ENCODE measurements at regions not wholly inside any gene's neighbourhood (a gene's known extent, or its start where the extent isn't known, plus 50 kb on each side); places are given as distances from the start of the nearest gene placed in this dataset.
"Not testable (repeated sequence)": the region's sequence is repeated elsewhere in the genome, so short reads cannot be mapped to it uniquely, and the experiment has no call there.

- Histone ChIP-seq H3K9me3 (ENCODE audit: control insufficient read depth, insufficient read depth, low read length) (peaks cover 6% of the 10 kb centered on the region; the same call in 1 of the 2 replicates), H3K4me1 (ENCODE audit: control insufficient read depth, low read length) (no peaks in the 10 kb centered on the region), H3K36me3 (ENCODE audit: control insufficient read depth, low read length) (no peaks in the 10 kb centered on the region), H3K4me3 (ENCODE audit: low read length) (no peak overlapping the region), H3K27ac (ENCODE audit: low read depth, low read length) (no peak overlapping the region), H3K9me2 (replicated peaks; ENCODE audit: control insufficient read depth, low read length) (no peaks in the 10 kb centered on the region), H3K79me2 (ENCODE audit: control insufficient read depth, low read length) (no peaks in the 10 kb centered on the region), H3F3A (ENCODE audit: control insufficient read depth, insufficient read depth) (no peaks in the 10 kb centered on the region), H3K4me2 (ENCODE audit: low read length) (no peak overlapping the region), H3K27me3 (ENCODE audit: control insufficient read depth, low read length) (no peaks in the 10 kb centered on the region), H4K20me1 (ENCODE audit: control insufficient read depth, insufficient read depth, low read depth, low read length) (no peaks in the 10 kb centered on the region)
- TF ChIP-seq CTCF (IDR thresholded peaks at IDR 0.05; ENCODE audit: low read depth, low read length, poor library complexity, severe bottlenecking) (no peak), EZH2phosphoT487 (IDR thresholded peaks at IDR 0.05; ENCODE audit: borderline replicate concordance, low read length) (no peak)
These were observed 279.7 kb upstream of the RNF32 start for GRCh38 chr7:156360835-156361234.

GRCh38 chr7:156356551-156356950 lies 284.0 kb upstream of the RNF32 start:
- Histone ChIP-seq H3F3A (ENCODE audit: control insufficient read depth, insufficient read depth) (no peaks in the 10 kb centered on the region), H3K4me2 (ENCODE audit: low read length) (no peak overlapping the region), H3K4me3 (ENCODE audit: low read length) (no peak overlapping the region), H3K79me2 (ENCODE audit: control insufficient read depth, low read length) (no peaks in the 10 kb centered on the region), H3K9me2 (replicated peaks; ENCODE audit: control insufficient read depth, low read length) (no peaks in the 10 kb centered on the region), H3K9me3 (ENCODE audit: control insufficient read depth, insufficient read depth, low read length) (peaks cover 6% of the 10 kb centered on the region; the same call in 1 of the 2 replicates), H3K27ac (ENCODE audit: low read depth, low read length) (no peak overlapping the region), H3K36me3 (ENCODE audit: control insufficient read depth, low read length) (no peaks in the 10 kb centered on the region), H3K4me1 (ENCODE audit: control insufficient read depth, low read length) (no peaks in the 10 kb centered on the region), H4K20me1 (ENCODE audit: control insufficient read depth, insufficient read depth, low read depth, low read length) (no peaks in the 10 kb centered on the region), H3K27me3 (ENCODE audit: control insufficient read depth, low read length) (no peaks in the 10 kb centered on the region)
- no peak for TF ChIP-seq EZH2phosphoT487 (IDR thresholded peaks at IDR 0.05; ENCODE audit: borderline replicate concordance, low read length)
- no peak for TF ChIP-seq CTCF (IDR thresholded peaks at IDR 0.05; ENCODE audit: low read depth, low read length, poor library complexity, severe bottlenecking)

- no peaks in the 10 kb centered on the region for H3K4me1 ChIP-seq (ENCODE audit: control insufficient read depth, low read length)
- no peak overlapping the region for H3K27ac ChIP-seq (ENCODE audit: low read depth, low read length)
- no peaks in the 10 kb centered on the region for H3K79me2 ChIP-seq (ENCODE audit: control insufficient read depth, low read length)
- no peak overlapping the region for H3K4me2 ChIP-seq (ENCODE audit: low read length)
- no peaks in the 10 kb centered on the region for H3K27me3 ChIP-seq (ENCODE audit: control insufficient read depth, low read length)
- H4K20me1 ChIP-seq (ENCODE audit: control insufficient read depth, insufficient read depth, low read depth, low read length) = no peaks in the 10 kb centered on the region
- no peaks in the 10 kb centered on the region for H3K36me3 ChIP-seq (ENCODE audit: control insufficient read depth, low read length)
- TF ChIP-seq EZH2phosphoT487 (IDR thresholded peaks at IDR 0.05; ENCODE audit: borderline replicate concordance, low read length) (no peak), CTCF (IDR thresholded peaks at IDR 0.05; ENCODE audit: low read depth, low read length, poor library complexity, severe bottlenecking) (no peak)
- no peaks in the 10 kb centered on the region for H3K9me3 ChIP-seq (ENCODE audit: control insufficient read depth, insufficient read depth, low read length)
- H3F3A ChIP-seq (ENCODE audit: control insufficient read depth, insufficient read depth) = no peaks in the 10 kb centered on the region
- H3K9me2 ChIP-seq (replicated peaks; ENCODE audit: control insufficient read depth, low read length) = no peaks in the 10 kb centered on the region
- no peak overlapping the region for H3K4me3 ChIP-seq (ENCODE audit: low read length)
These were observed 287.2 kb upstream of the RNF32 start for GRCh38 chr7:156353352-156353751.

GRCh38 chr7:156347703-156348248 lies 292.8 kb upstream of the RNF32 start:
- not testable (repeated sequence) for H3K4me3 ChIP-seq (ENCODE audit: low read length)

More at GRCh38 chr7:156347703-156348248, 292.8 kb upstream of the RNF32 start:
- not testable (repeated sequence) for H3K27ac ChIP-seq (ENCODE audit: low read depth, low read length); H3K4me1 ChIP-seq (ENCODE audit: control insufficient read depth, low read length); H3K4me2 ChIP-seq (ENCODE audit: low read length); H3K36me3 ChIP-seq (ENCODE audit: control insufficient read depth, low read length); H3K27me3 ChIP-seq (ENCODE audit: control insufficient read depth, low read length); H3F3A ChIP-seq (ENCODE audit: control insufficient read depth, insufficient read depth); H3K9me3 ChIP-seq (ENCODE audit: control insufficient read depth, insufficient read depth, low read length); H3K9me2 ChIP-seq (replicated peaks; ENCODE audit: control insufficient read depth, low read length); H3K79me2 ChIP-seq (ENCODE audit: control insufficient read depth, low read length); H4K20me1 ChIP-seq (ENCODE audit: control insufficient read depth, insufficient read depth, low read depth, low read length)

All from DOHH2 (cell line).